GM23338 (cell line): ENCODE measurements at regions not wholly inside any gene's neighbourhood (a gene's known extent, or its start where the extent isn't known, plus 50 kb on each side); places are given as distances from the start of the nearest gene placed in this dataset.

Experiments used
- ATAC-seq: fragments of 200-7000 bp; cut with Tn5 transposase; 3 replicates; pipeline ENCODE4 v1.9.1; 2020
- DNase-seq: peaks from one replicate; pipeline ENCODE4 v3.0.0-alpha.2; 2015; ENCODE audit warnings: low spot score
- H2AFZ ChIP-seq: fragments of 200-600 bp; sonication (generic); 2 replicates; pipeline ENCODE4 v1.8.0; 2016; ENCODE audit warnings: antibody characterized with exemption, mild to moderate bottlenecking, moderate library complexity
- H3F3A ChIP-seq: fragments of 200-600 bp; sonication (generic); replicated peaks from 2 replicates; pipeline ENCODE4 v1.8.0; 2017; ENCODE audit warnings: antibody characterized with exemption, mixed run types, low read depth
- H3K27ac ChIP-seq: fragments of 200-600 bp; sonication (generic); 2 replicates; pipeline ENCODE4 v1.6.1; 2016; ENCODE audit warnings: low read depth
- H3K27me3 ChIP-seq: fragments of 200-600 bp; sonication (generic); 2 replicates; pipeline ENCODE4 v1.8.0; 2016; ENCODE audit warnings: mild to moderate bottlenecking, mixed run types, moderate library complexity; ENCODE audit not compliant: insufficient read depth
- H3K36me3 ChIP-seq: fragments of 200-600 bp; sonication (generic); 2 replicates; pipeline ENCODE4 v1.8.0; 2016; ENCODE audit warnings: mild to moderate bottlenecking; ENCODE audit not compliant: insufficient read depth
- H3K4me1 ChIP-seq: fragments of 200-600 bp; sonication (generic); 2 replicates; pipeline ENCODE4 v1.8.0; 2016; ENCODE audit warnings: mild to moderate bottlenecking, moderate library complexity; ENCODE audit not compliant: insufficient read depth
- H3K4me2 ChIP-seq: fragments of 200-600 bp; sonication (generic); 2 replicates; pipeline ENCODE4 v1.7.1; 2017; ENCODE audit warnings: mixed run types
- H3K4me3 ChIP-seq: fragments of 200-600 bp; sonication (generic); 2 replicates; pipeline ENCODE4 v1.6.1; 2016; ENCODE audit warnings: mixed run types
- H3K79me2 ChIP-seq: fragments of 200-600 bp; sonication (generic); replicated peaks from 2 replicates; pipeline ENCODE4 v1.8.0; 2017; ENCODE audit warnings: mild to moderate bottlenecking; ENCODE audit not compliant: insufficient read depth
- H3K9me2 ChIP-seq: fragments of 200-600 bp; sonication (generic); 2 replicates; pipeline ENCODE4 v1.8.0; 2017; ENCODE audit not compliant: insufficient read depth
- H4K20me1 ChIP-seq: fragments of 200-600 bp; sonication (generic); replicated peaks from 2 replicates; pipeline ENCODE4 v1.8.0; 2017; ENCODE audit warnings: mild to moderate bottlenecking; ENCODE audit not compliant: insufficient read depth
- H3K27ac Mint-ChIP-seq: 2 replicates; pipeline ENCODE4 v1.8.0; 2020; ENCODE audit warnings: inconsistent platforms, mild to moderate bottlenecking, moderate library complexity, mixed read lengths
- H3K27me3 Mint-ChIP-seq: 3 replicates; pipeline ENCODE4 v1.8.0; 2022; ENCODE audit warnings: low read depth, mild to moderate bottlenecking, moderate library complexity, mixed read lengths, inconsistent platforms; ENCODE audit not compliant: insufficient read depth, poor library complexity
- H3K36me3 Mint-ChIP-seq: 3 replicates; pipeline ENCODE4 v1.8.0; 2021; ENCODE audit warnings: low read depth, mild to moderate bottlenecking, inconsistent platforms, moderate library complexity, mixed read lengths
- H3K4me1 Mint-ChIP-seq: 3 replicates; pipeline ENCODE4 v1.8.0; 2020; ENCODE audit warnings: mild to moderate bottlenecking, inconsistent platforms, mixed read lengths
- H3K4me3 Mint-ChIP-seq: 3 replicates; pipeline ENCODE4 v1.8.0; 2021; ENCODE audit warnings: moderate library complexity, mild to moderate bottlenecking, inconsistent platforms, mixed read lengths
- H3K9me3 Mint-ChIP-seq: 3 replicates; pipeline ENCODE4 v1.8.0; 2020; ENCODE audit warnings: moderate library complexity, mild to moderate bottlenecking, inconsistent platforms, mixed read lengths
- CREB1 ChIP-seq: fragments of 250-450 bp; sonication (Bioruptor Pico); IDR thresholded peaks from 2 replicates; pipeline ENCODE4 v1.5.0; 2020; ENCODE audit warnings: low read depth, mild to moderate bottlenecking, moderate library complexity
- EZH2 ChIP-seq: fragments of 200-600 bp; sonication (generic); IDR thresholded peaks from one replicate; pipeline ENCODE4 v1.8.0; 2017; ENCODE audit warnings: antibody characterized with exemption, mild to moderate bottlenecking, low read depth; ENCODE audit not compliant: unreplicated experiment
- EZH2phosphoT487 ChIP-seq: fragments of 200-600 bp; sonication (generic); IDR thresholded peaks from one replicate; pipeline ENCODE4 v1.8.1; 2018; ENCODE audit warnings: antibody characterized with exemption; ENCODE audit not compliant: unreplicated experiment
- JUNB ChIP-seq: IDR thresholded peaks from one replicate; pipeline ENCODE4 v1.6.1; 2016; ENCODE audit warnings: antibody characterized with exemption; ENCODE audit not compliant: unreplicated experiment
- NANOG ChIP-seq: IDR thresholded peaks from 2 replicates; pipeline ENCODE4 v1.6.1; 2016; ENCODE audit warnings: antibody characterized with exemption, borderline replicate concordance
- POLR2AphosphoS5 ChIP-seq: IDR thresholded peaks from 2 replicates; pipeline ENCODE4 v1.6.1; 2016; ENCODE audit warnings: antibody characterized with exemption, low read depth
- STAT1 ChIP-seq: IDR thresholded peaks from one replicate; pipeline ENCODE4 v1.6.1; 2016; ENCODE audit warnings: antibody characterized with exemption; ENCODE audit not compliant: unreplicated experiment
- ZNF114 ChIP-seq: fragments of 250-450 bp; sonication (Bioruptor Pico); IDR thresholded peaks from 2 replicates; pipeline ENCODE4 v1.5.0; 2020; ENCODE audit warnings: mild to moderate bottlenecking, moderate library complexity
- ZNF331 ChIP-seq: fragments of 250-450 bp; sonication (Bioruptor Pico); IDR thresholded peaks from 2 replicates; pipeline ENCODE4 v1.5.0; 2020; ENCODE audit warnings: low read depth, mild to moderate bottlenecking, moderate library complexity
- TF ChIP-seq, protein P1 (sequence below): IDR thresholded peaks from one replicate; pipeline ENCODE4 v1.6.1; 2018; ENCODE audit warnings: antibody characterized with exemption; ENCODE audit not compliant: unreplicated experiment
- TF ChIP-seq, protein P2 (sequence below): fragments of 250-450 bp; sonication (Bioruptor Pico); IDR thresholded peaks from 2 replicates; pipeline ENCODE4 v1.5.0; 2020; ENCODE audit warnings: mild to moderate bottlenecking, moderate library complexity
- TF ChIP-seq, protein P3 (sequence below): IDR thresholded peaks from 2 replicates; pipeline ENCODE4 v1.6.1; 2016; ENCODE audit warnings: antibody characterized with exemption
- TF ChIP-seq, protein P4 (sequence below), 2 experiments: fragments of 200-600 bp in 1 of 2; sonication (generic) in 1 of 2; conservative IDR thresholded peaks; 2 replicates each; pipeline versions ENCODE4 v1.5.1 to v1.6.1; 2016 to 2017; ENCODE audit warnings: antibody characterized with exemption in 2 of 2, low read depth in 2 of 2, mild to moderate bottlenecking in 2 of 2, moderate library complexity in 1 of 2

DNA sequence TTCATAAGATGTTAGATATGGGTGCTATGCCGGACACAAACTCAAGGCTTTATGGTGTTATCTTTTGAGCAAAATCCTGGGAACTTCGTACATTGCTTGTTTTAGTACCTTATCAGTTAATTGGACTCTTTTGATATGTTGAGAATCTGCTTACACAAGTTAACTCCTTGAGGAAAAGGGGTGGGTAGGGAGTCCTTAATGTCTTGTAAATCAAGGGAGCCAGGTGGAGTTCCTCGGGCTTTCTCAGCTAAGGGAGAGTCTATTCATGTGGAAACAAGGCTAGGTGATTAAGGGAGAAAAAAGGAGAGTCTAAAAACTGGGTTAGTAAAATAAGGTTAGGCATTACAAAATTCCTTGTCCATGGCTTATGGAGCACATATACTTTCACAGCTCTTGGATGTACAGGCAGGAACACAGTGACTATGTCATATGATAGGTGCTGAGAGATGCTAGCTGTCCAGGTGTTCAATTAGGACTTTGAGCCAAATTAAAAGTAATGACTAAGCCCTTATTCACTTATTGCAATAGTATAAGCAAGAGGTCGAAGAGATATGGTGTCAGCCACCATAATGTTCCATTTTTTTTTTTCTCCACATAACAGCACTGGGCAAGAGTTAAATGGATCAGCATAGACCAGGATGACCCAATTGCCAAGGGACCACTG is 59.5 kb upstream of the DYNAP start:
- H3K9me3 Mint-ChIP-seq = peaks cover 19% of the 10 kb centered on the region; the same call in 2 of the 3 replicates
- peaks cover 51% of the 10 kb centered on the region for H3K4me1 Mint-ChIP-seq
- H3K4me3 Mint-ChIP-seq = peak overlapping the region; percentile 63
- TF ChIP-seq, protein P1, sequence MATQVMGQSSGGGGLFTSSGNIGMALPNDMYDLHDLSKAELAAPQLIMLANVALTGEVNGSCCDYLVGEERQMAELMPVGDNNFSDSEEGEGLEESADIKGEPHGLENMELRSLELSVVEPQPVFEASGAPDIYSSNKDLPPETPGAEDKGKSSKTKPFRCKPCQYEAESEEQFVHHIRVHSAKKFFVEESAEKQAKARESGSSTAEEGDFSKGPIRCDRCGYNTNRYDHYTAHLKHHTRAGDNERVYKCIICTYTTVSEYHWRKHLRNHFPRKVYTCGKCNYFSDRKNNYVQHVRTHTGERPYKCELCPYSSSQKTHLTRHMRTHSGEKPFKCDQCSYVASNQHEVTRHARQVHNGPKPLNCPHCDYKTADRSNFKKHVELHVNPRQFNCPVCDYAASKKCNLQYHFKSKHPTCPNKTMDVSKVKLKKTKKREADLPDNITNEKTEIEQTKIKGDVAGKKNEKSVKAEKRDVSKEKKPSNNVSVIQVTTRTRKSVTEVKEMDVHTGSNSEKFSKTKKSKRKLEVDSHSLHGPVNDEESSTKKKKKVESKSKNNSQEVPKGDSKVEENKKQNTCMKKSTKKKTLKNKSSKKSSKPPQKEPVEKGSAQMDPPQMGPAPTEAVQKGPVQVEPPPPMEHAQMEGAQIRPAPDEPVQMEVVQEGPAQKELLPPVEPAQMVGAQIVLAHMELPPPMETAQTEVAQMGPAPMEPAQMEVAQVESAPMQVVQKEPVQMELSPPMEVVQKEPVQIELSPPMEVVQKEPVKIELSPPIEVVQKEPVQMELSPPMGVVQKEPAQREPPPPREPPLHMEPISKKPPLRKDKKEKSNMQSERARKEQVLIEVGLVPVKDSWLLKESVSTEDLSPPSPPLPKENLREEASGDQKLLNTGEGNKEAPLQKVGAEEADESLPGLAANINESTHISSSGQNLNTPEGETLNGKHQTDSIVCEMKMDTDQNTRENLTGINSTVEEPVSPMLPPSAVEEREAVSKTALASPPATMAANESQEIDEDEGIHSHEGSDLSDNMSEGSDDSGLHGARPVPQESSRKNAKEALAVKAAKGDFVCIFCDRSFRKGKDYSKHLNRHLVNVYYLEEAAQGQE = no peak
- TF ChIP-seq NANOG (peak; percentile 96), ZNF114 (CRISPR knock-in tag) (no peak), EZH2 (no peak), CREB1 (CRISPR knock-in tag) (no peak), JUNB (no peak), STAT1 (no peak), EZH2phosphoT487 (no peak), POLR2AphosphoS5 (0 out of 2 replicates have a peak, but pooled peaks have one; percentile 22), ZNF331 (CRISPR knock-in tag) (no peak)
- TF ChIP-seq, protein P2, sequence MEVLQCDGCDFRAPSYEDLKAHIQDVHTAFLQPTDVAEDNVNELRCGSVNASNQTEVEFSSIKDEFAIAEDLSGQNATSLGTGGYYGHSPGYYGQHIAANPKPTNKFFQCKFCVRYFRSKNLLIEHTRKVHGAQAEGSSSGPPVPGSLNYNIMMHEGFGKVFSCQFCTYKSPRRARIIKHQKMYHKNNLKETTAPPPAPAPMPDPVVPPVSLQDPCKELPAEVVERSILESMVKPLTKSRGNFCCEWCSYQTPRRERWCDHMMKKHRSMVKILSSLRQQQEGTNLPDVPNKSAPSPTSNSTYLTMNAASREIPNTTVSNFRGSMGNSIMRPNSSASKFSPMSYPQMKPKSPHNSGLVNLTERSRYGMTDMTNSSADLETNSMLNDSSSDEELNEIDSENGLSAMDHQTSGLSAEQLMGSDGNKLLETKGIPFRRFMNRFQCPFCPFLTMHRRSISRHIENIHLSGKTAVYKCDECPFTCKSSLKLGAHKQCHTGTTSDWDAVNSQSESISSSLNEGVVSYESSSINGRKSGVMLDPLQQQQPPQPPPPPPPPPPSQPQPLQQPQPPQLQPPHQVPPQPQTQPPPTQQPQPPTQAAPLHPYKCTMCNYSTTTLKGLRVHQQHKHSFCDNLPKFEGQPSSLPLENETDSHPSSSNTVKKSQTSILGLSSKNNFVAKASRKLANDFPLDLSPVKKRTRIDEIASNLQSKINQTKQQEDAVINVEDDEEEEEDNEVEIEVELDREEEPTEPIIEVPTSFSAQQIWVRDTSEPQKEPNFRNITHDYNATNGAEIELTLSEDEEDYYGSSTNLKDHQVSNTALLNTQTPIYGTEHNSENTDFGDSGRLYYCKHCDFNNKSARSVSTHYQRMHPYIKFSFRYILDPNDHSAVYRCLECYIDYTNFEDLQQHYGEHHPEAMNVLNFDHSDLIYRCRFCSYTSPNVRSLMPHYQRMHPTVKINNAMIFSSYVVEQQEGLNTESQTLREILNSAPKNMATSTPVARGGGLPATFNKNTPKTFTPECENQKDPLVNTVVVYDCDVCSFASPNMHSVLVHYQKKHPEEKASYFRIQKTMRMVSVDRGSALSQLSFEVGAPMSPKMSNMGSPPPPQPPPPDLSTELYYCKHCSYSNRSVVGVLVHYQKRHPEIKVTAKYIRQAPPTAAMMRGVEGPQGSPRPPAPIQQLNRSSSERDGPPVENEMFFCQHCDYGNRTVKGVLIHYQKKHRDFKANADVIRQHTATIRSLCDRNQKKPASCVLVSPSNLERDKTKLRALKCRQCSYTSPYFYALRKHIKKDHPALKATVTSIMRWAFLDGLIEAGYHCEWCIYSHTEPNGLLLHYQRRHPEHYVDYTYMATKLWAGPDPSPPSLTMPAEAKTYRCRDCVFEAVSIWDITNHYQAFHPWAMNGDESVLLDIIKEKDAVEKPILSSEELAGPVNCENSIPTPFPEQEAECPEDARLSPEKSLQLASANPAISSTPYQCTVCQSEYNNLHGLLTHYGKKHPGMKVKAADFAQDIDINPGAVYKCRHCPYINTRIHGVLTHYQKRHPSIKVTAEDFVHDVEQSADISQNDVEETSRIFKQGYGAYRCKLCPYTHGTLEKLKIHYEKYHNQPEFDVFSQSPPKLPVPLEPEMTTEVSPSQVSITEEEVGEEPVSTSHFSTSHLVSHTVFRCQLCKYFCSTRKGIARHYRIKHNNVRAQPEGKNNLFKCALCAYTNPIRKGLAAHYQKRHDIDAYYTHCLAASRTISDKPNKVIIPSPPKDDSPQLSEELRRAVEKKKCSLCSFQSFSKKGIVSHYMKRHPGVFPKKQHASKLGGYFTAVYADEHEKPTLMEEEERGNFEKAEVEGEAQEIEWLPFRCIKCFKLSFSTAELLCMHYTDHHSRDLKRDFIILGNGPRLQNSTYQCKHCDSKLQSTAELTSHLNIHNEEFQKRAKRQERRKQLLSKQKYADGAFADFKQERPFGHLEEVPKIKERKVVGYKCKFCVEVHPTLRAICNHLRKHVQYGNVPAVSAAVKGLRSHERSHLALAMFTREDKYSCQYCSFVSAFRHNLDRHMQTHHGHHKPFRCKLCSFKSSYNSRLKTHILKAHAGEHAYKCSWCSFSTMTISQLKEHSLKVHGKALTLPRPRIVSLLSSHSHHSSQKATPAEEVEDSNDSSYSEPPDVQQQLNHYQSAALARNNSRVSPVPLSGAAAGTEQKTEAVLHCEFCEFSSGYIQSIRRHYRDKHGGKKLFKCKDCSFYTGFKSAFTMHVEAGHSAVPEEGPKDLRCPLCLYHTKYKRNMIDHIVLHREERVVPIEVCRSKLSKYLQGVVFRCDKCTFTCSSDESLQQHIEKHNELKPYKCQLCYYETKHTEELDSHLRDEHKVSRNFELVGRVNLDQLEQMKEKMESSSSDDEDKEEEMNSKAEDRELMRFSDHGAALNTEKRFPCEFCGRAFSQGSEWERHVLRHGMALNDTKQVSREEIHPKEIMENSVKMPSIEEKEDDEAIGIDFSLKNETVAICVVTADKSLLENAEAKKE (CRISPR knock-in tag) = no peak
- TF ChIP-seq, protein P3, sequence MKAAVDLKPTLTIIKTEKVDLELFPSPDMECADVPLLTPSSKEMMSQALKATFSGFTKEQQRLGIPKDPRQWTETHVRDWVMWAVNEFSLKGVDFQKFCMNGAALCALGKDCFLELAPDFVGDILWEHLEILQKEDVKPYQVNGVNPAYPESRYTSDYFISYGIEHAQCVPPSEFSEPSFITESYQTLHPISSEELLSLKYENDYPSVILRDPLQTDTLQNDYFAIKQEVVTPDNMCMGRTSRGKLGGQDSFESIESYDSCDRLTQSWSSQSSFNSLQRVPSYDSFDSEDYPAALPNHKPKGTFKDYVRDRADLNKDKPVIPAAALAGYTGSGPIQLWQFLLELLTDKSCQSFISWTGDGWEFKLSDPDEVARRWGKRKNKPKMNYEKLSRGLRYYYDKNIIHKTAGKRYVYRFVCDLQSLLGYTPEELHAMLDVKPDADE = no peak
- TF ChIP-seq, protein P4, sequence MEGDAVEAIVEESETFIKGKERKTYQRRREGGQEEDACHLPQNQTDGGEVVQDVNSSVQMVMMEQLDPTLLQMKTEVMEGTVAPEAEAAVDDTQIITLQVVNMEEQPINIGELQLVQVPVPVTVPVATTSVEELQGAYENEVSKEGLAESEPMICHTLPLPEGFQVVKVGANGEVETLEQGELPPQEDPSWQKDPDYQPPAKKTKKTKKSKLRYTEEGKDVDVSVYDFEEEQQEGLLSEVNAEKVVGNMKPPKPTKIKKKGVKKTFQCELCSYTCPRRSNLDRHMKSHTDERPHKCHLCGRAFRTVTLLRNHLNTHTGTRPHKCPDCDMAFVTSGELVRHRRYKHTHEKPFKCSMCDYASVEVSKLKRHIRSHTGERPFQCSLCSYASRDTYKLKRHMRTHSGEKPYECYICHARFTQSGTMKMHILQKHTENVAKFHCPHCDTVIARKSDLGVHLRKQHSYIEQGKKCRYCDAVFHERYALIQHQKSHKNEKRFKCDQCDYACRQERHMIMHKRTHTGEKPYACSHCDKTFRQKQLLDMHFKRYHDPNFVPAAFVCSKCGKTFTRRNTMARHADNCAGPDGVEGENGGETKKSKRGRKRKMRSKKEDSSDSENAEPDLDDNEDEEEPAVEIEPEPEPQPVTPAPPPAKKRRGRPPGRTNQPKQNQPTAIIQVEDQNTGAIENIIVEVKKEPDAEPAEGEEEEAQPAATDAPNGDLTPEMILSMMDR (conservative IDR thresholded peaks at IDR 0.05; ENCODE audit: low read depth in 2 of 2) = no peak
- H3K27ac ChIP-seq = peak overlapping the region; percentile 84
- DNase-seq (peak; percentile 89), ATAC-seq (peak; percentile 72)
- peaks cover 7% of the 10 kb centered on the region; the same call in 1 of the 2 replicates for H3K9me2 ChIP-seq
- H3K4me1 ChIP-seq = peaks cover 38% of the 10 kb centered on the region
- peaks cover 10% of the 10 kb centered on the region for H3K27me3 ChIP-seq
- peaks cover 5% of the 10 kb centered on the region; the same call in 1 of the 2 replicates for H3K36me3 ChIP-seq
- no peaks in the 10 kb centered on the region for H4K20me1 ChIP-seq
- peak overlapping the region; percentile 35 for H3K4me3 ChIP-seq
- H3K4me2 ChIP-seq = peak overlapping the region; percentile 62
- H2AFZ ChIP-seq = no peak overlapping the region
- H3K36me3 Mint-ChIP-seq = no peaks in the 10 kb centered on the region; the same call in 1 of the 3 replicates
- H3K79me2 ChIP-seq = no peaks in the 10 kb centered on the region
- peak overlapping the region; percentile 81 for H3K27ac Mint-ChIP-seq
- H3K27me3 Mint-ChIP-seq = peaks cover 15% of the 10 kb centered on the region
- H3F3A ChIP-seq = no peaks in the 10 kb centered on the region
